LoVo (cell line): ENCODE measurements at regions not wholly inside any gene's neighbourhood (a gene's known extent, or its start where the extent isn't known, plus 50 kb on each side); places are given as distances from the start of the nearest gene placed in this dataset.

Source experiments
- DNase-seq: peaks from one replicate; pipeline ENCODE4 v3.0.0-alpha.2; 2016; ENCODE audit warnings: low spot score

GRCh38 chr2:60603533-60604190, 50.2 kb upstream of the BCL11A start:
- DNase-seq, result no peak

- DNase-seq, result no peak
Observed at GRCh38 chr2:60604486-60605064, 51.1 kb upstream of the BCL11A start.

- DNase-seq, result no peak
Observed at GRCh38 chr2:60605866-60606265, 52.4 kb upstream of the BCL11A start.

- DNase-seq, result no peak
Observed at GRCh38 chr2:60608679-60609078, 55.2 kb upstream of the BCL11A start.

GRCh38 chr2:60612033-60612432, 58.6 kb upstream of the BCL11A start:
- DNase-seq, result no peak

- no peak for DNase-seq
Observed at GRCh38 chr2:60614319-60614718, 60.9 kb upstream of the BCL11A start.

- DNase-seq, result no peak
Observed at GRCh38 chr2:60621688-60622429, 68.4 kb upstream of the BCL11A start.

- no peak for DNase-seq
Observed at GRCh38 chr2:60623040-60623439, 69.6 kb upstream of the BCL11A start.

- no peak for DNase-seq
Observed at GRCh38 chr2:60627412-60627811, 74.0 kb upstream of the BCL11A start.

GRCh38 chr2:60628026-60628425, 74.6 kb upstream of the BCL11A start:
- DNase-seq, result no peak

- no peak for DNase-seq
Observed at GRCh38 chr2:60628615-60629304, 75.3 kb upstream of the BCL11A start.

- no peak for DNase-seq
Observed at GRCh38 chr2:60629305-60629662, 75.8 kb upstream of the BCL11A start.

GRCh38 chr2:60629801-60630385, 76.4 kb upstream of the BCL11A start:
- DNase-seq, result no peak

GRCh38 chr2:60633615-60634014, 80.2 kb upstream of the BCL11A start:
- DNase-seq, result no peak

- DNase-seq, result no peak
Observed at GRCh38 chr2:60634438-60634837, 81.0 kb upstream of the BCL11A start.

GRCh38 chr2:60641811-60642788, 88.6 kb upstream of the BCL11A start:
- peak; percentile 40 for DNase-seq

- no peak for DNase-seq
Observed at GRCh38 chr2:60643747-60644146, 90.3 kb upstream of the BCL11A start.

- DNase-seq, result no peak
Observed at GRCh38 chr2:60644951-60645350, 91.5 kb upstream of the BCL11A start.

GRCh38 chr2:60648191-60648590, 94.7 kb upstream of the BCL11A start:
- no peak for DNase-seq

GRCh38 chr2:60649721-60650120, 96.3 kb upstream of the BCL11A start:
- no peak for DNase-seq

- no peak for DNase-seq
Observed at GRCh38 chr2:60652832-60653340, 99.4 kb upstream of the BCL11A start.
